Endothelial cell of umbilical vein (primary cell): ENCODE measurements at regions not wholly inside any gene's neighbourhood (a gene's known extent, or its start where the extent isn't known, plus 50 kb on each side); places are given as distances from the start of the nearest gene placed in this dataset.

Experiments
- BruUV-seq: library from RNA; stranded (reverse); fragments of 400-500 nt; replicated peaks from 2 replicates; lab custom pipeline; 2021; lab: Mats Ljungman, UMichigan
- CTCF ChIA-PET: fragments of 300-600, 350-600 bp; sonication (Branson Sonifier 250); formaldehyde crosslinking; loops from one replicate; lab custom pipeline; 2021; ENCODE audit warnings: antibody characterized with exemption, inconsistent platforms; lab: Charles Lee
- POLR2A ChIA-PET: fragments of 300-600, 350-600 bp; sonication (Branson Sonifier 250); formaldehyde crosslinking; loops from one replicate; lab custom pipeline; 2021; ENCODE audit warnings: antibody characterized with exemption, inconsistent platforms; lab: Charles Lee
- DNase-seq: peaks from one replicate; pipeline ENCODE4 v3.0.0-alpha.2; 2011; ENCODE audit warnings: low read depth, low spot score
- FAIRE-seq: peaks from 2 replicates; lab custom pipeline; 2011; peaks lifted over from hg19 to GRCh38; lab: Jason Lieb, UNC
- H2AFZ ChIP-seq: 2 replicates; pipeline ENCODE4 v1.6.0; 2012; ENCODE audit warnings: low read depth, low read length, control low read depth, inconsistent platforms
- H3K27ac ChIP-seq: 2 replicates; pipeline ENCODE4 v1.5.1; 2011; ENCODE audit warnings: low read depth, mild to moderate bottlenecking, control low read depth, low read length, moderate library complexity; ENCODE audit not compliant: insufficient read depth
- H3K27me3 ChIP-seq, 2 experiments: 2 replicates each; pipeline versions ENCODE4 v1.6.0 to v1.6.1; 2011; ENCODE audit warnings: low read length in 2 of 2, mixed read lengths in 1 of 2; ENCODE audit not compliant: control insufficient read depth in 2 of 2, insufficient read depth in 2 of 2
- H3K36me3 ChIP-seq, 2 experiments: 2 replicates in 1 of 2; 3 replicates in 1 of 2; pipeline ENCODE4 v1.5.1; 2011; ENCODE audit warnings: low read length in 2 of 2, mild to moderate bottlenecking in 1 of 2, moderate library complexity in 1 of 2; ENCODE audit not compliant: control insufficient read depth in 2 of 2, insufficient read depth in 2 of 2; ENCODE audit errors: extremely low read depth in 1 of 2
- H3K4me1 ChIP-seq: 3 replicates; pipeline ENCODE4 v1.5.1; 2011; ENCODE audit warnings: mild to moderate bottlenecking, low read length; ENCODE audit not compliant: control insufficient read depth, insufficient read depth; ENCODE audit errors: extremely low read depth
- H3K4me2 ChIP-seq: 2 replicates; pipeline ENCODE4 v1.6.1; 2011; ENCODE audit warnings: low read length, control low read depth, mixed read lengths; ENCODE audit not compliant: insufficient read depth
- H3K4me3 ChIP-seq, 3 experiments: fragments of 200-600 bp in 1 of 3; sonication (generic), shearing (Covaris generic) in 1 of 3; replicated peaks in 1 of 3; 2 replicates each; pipeline ENCODE4 v1.5.1; 2011 to 2016; ENCODE audit warnings: control low read depth in 3 of 3, low read length in 3 of 3, mild to moderate bottlenecking in 2 of 3, inconsistent platforms in 1 of 3, low read depth in 1 of 3, moderate library complexity in 1 of 3; ENCODE audit not compliant: insufficient read depth in 1 of 3
- H3K79me2 ChIP-seq: 2 replicates; pipeline ENCODE4 v1.6.0; 2012; ENCODE audit warnings: low read length, inconsistent platforms; ENCODE audit not compliant: control insufficient read depth, insufficient read depth
- H3K9ac ChIP-seq: replicated peaks from 2 replicates; pipeline ENCODE3; 2011; ENCODE audit warnings: low read length, control low read depth; ENCODE audit not compliant: insufficient read depth; ENCODE audit errors: extremely low read depth
- H3K9me1 ChIP-seq: replicated peaks from 3 replicates; pipeline ENCODE4 v1.6.0; 2011; ENCODE audit warnings: mild to moderate bottlenecking, low read length; ENCODE audit not compliant: control insufficient read depth, insufficient read depth; ENCODE audit errors: extremely low read depth
- H3K9me3 ChIP-seq: replicated peaks from 2 replicates; pipeline ENCODE4 v1.5.1; 2012; ENCODE audit warnings: low read length, inconsistent platforms; ENCODE audit not compliant: control insufficient read depth, insufficient read depth
- H4K20me1 ChIP-seq: replicated peaks from 2 replicates; pipeline ENCODE3; 2011; ENCODE audit warnings: mild to moderate bottlenecking, low read length; ENCODE audit not compliant: control insufficient read depth, insufficient read depth; ENCODE audit errors: extremely low read depth
- EZH2 ChIP-seq: IDR thresholded peaks from 2 replicates; pipeline ENCODE4 v1.6.1; 2012; ENCODE audit warnings: borderline replicate concordance, low read depth, mild to moderate bottlenecking, moderate library complexity, low read length, inconsistent platforms; ENCODE audit not compliant: severe bottlenecking
- FOS ChIP-seq: IDR thresholded peaks from 2 replicates; pipeline ENCODE4 v1.6.1; 2011; ENCODE audit warnings: mild to moderate bottlenecking, low read length, moderate library complexity, borderline replicate concordance; ENCODE audit not compliant: insufficient read depth
- GATA2 ChIP-seq: IDR thresholded peaks from 2 replicates; pipeline ENCODE4 v1.7.0; 2011; ENCODE audit warnings: low read depth, mild to moderate bottlenecking, moderate library complexity, mixed read lengths, low read length; ENCODE audit not compliant: insufficient read length, insufficient read depth
- JUN ChIP-seq: IDR thresholded peaks from 2 replicates; pipeline ENCODE4 v1.6.1; 2011; ENCODE audit warnings: borderline replicate concordance, low read depth; ENCODE audit not compliant: insufficient read length, insufficient read depth
- MYC ChIP-seq: IDR thresholded peaks from one replicate; pipeline ENCODE4 v1.6.1; 2011; ENCODE audit warnings: mild to moderate bottlenecking, low read depth, low read length
- POLR2A ChIP-seq: IDR thresholded peaks from 2 replicates; pipeline ENCODE4 v1.6.1; 2012; ENCODE audit warnings: low read depth, mild to moderate bottlenecking, control low read depth, low read length
- POLR2AphosphoS5 ChIP-seq: IDR thresholded peaks from 2 replicates; pipeline ENCODE4 v1.6.1; 2012; ENCODE audit warnings: low read depth, mild to moderate bottlenecking, control low read depth, low read length, moderate library complexity; ENCODE audit not compliant: insufficient read depth
- dilution Hi-C: fragments of 300-500 bp; cut with MboI; formaldehyde crosslinking; loops from one replicate; pipeline ENCODE4 v1.15.0; 2019; ENCODE audit warnings: low sequenced_read_pairs; ENCODE audit not compliant: extremely low pct_ligation_motif_present
- intact Hi-C: fragments of 100-400 bp; cut with micrococcal nuclease; formaldehyde crosslinking; loops from one replicate; pipeline ENCODE4 v1.10.0; 2022
- TF ChIP-seq, protein P1 (sequence below): IDR thresholded peaks from 2 replicates; pipeline ENCODE4 v1.6.1; 2011; ENCODE audit not compliant: insufficient read depth, insufficient read length
- TF ChIP-seq, protein P2 (sequence below), 2 donors: IDR thresholded peaks; 1 replicate in 1 of 2; 2 replicates in 1 of 2; pipeline ENCODE4 v1.5.1; 2011; ENCODE audit warnings: low read length in 2 of 2, mild to moderate bottlenecking in 2 of 2, moderate library complexity in 2 of 2, control low read depth in 1 of 2, inconsistent platforms in 1 of 2, low read depth in 1 of 2; ENCODE audit not compliant: insufficient read depth in 1 of 2; ENCODE audit errors: extremely low read depth in 1 of 2

DNA sequence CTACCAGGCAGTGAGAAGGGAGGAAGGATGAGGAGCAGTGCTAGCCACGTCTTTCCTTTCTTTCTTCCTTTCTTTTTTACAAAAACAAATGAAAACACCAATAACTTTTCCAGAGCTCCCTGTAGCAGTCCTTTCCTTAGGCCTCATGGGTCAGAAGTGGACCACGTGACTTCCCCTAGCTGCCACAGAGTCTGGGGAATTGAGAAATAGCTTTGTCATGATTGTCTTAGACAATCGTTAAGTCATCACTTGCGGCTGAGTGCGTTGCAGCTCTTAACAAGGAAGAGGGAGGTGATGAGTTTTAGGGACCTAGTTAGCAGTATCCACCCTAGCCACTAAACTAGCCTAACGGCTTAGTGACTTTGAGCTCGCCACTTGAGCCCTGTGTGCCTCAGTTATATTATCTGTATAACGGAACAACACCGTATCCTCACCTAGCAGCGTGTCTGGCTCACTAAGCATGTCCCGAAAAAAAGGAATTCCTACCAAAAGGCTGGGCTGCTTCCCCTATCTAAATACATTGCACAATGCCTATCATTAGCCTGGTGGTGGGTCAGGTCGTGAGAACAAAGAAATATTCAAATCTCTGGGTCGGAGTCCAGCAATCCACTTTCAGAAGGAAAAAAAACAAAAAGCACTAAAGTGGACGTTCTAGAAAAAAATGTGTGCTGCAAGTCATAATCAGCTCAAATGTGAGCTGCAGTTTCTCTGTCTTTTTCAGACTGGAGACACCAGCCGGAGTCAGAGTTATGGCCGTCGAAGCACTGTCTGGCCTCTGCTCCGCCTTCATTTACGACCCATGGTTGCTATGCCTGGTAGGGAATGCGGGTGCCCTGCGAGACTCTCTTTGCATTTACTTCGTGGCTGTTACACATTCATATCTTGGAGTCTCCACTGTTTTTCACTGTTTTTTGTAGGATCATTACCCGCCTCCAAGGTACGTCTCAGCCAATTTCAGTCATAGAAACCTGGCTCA, 338.5 kb upstream of the FOXK1 start:
- TF ChIP-seq POLR2A, result no peak
- TF ChIP-seq GATA2, result no peak
- TF ChIP-seq, protein P1, sequence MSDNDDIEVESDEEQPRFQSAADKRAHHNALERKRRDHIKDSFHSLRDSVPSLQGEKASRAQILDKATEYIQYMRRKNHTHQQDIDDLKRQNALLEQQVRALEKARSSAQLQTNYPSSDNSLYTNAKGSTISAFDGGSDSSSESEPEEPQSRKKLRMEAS, result no peak
- TF ChIP-seq FOS, result no peak
- TF ChIP-seq MYC, result no peak
- TF ChIP-seq JUN, result no peak
- TF ChIP-seq, protein P2, sequence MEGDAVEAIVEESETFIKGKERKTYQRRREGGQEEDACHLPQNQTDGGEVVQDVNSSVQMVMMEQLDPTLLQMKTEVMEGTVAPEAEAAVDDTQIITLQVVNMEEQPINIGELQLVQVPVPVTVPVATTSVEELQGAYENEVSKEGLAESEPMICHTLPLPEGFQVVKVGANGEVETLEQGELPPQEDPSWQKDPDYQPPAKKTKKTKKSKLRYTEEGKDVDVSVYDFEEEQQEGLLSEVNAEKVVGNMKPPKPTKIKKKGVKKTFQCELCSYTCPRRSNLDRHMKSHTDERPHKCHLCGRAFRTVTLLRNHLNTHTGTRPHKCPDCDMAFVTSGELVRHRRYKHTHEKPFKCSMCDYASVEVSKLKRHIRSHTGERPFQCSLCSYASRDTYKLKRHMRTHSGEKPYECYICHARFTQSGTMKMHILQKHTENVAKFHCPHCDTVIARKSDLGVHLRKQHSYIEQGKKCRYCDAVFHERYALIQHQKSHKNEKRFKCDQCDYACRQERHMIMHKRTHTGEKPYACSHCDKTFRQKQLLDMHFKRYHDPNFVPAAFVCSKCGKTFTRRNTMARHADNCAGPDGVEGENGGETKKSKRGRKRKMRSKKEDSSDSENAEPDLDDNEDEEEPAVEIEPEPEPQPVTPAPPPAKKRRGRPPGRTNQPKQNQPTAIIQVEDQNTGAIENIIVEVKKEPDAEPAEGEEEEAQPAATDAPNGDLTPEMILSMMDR (IDR thresholded peaks at IDR 0.05; ENCODE audit: extremely low read depth in 1 of 2, insufficient read depth in 1 of 2, low read depth in 1 of 2, low read length in 2 of 2), result no peak
- TF ChIP-seq EZH2, result no peak
- TF ChIP-seq POLR2AphosphoS5, result no peak
- Histone ChIP-seq H3K36me3 (no peaks in the 10 kb centered on the region), H3K79me2 (no peaks in the 10 kb centered on the region), H4K20me1 (no peaks in the 10 kb centered on the region), H3K27me3 (no peaks in the 10 kb centered on the region), H3K4me2 (no peak overlapping the region), H2AFZ (no peak overlapping the region), H3K4me1 (no peaks in the 10 kb centered on the region), H3K9me3 (peaks cover 2% of the 10 kb centered on the region), H3K9ac (no peak overlapping the region), H3K9me1 (no peaks in the 10 kb centered on the region), H3K4me3 (no peak overlapping the region), H3K27ac (no peak overlapping the region)
- no peak for DNase-seq
- no TSS peak for BruUV-seq
- no peak for FAIRE-seq
- POLR2A ChIA-PET, result no interaction called here
- CTCF ChIA-PET, result no interaction called here
- intact Hi-C loops, result no loop called here
- dilution Hi-C loops, result no loop called here
